Kasumi-1 (cell line): ENCODE measurements at regions not wholly inside any gene's neighbourhood (a gene's known extent, or its start where the extent isn't known, plus 50 kb on each side); places are given as distances from the start of the nearest gene placed in this dataset.
A peak's percentile ranks its signal among the peaks of the same experiment; 100 is the strongest.
"Not testable (repeated sequence)": the region's sequence is repeated elsewhere in the genome, so short reads cannot be mapped to it uniquely, and the experiment has no call there.

ENCODE experiments used
- DNase-seq, 2 experiments: peaks; one replicate each; lab custom pipeline; 2025; lab: John Stamatoyannopoulos, UW

DNA sequence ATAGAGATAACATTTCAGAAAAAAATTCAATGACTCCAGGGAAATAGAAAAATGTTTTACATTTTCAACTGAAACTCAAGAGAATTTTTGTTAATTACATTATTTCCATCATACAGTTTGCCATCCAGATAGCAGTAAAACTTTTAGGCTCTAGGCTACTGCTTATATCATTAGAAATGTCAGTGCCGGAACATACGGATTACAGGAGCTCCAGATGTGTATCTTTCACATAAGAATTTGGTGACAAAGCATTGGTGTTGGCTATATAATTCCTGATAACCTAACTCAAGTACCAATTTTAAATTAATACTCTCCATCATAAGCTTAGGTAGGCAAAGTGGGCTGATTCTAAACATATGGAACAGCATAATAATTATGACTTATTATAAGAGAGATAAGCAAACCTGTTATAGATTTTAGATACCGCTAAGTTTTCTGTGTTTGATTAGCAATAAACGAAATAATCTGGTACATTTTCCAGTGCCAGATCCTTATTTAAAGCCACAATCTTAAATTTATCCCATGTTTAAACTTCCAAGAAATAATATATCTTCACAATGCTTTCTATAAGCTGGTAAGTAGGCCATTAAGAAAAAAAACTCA, 637.9 kb downstream of the NXPH1 start:
- no peak for DNase-seq

DNA sequence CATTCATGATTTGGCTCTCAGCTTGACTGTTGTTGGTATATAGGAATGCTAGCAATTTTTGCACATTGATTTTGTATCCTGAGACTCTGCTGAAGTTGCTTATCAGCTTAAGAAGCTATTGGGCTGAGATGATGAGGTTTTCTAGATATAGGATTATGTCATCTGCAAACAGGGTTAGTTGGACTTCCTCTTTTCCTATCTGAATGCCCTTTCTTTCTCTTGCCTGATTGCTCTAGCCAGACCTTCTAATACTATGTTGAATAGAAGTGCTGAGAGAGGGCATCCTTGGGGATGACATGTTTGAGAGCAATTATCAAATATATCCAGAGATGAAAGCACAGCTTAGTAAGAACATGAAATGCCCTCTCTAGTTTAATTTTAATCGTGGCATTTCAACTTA, 642.4 kb downstream of the NXPH1 start:
- DNase-seq: peak in 1 of 2 experiments; percentile 3

DNA sequence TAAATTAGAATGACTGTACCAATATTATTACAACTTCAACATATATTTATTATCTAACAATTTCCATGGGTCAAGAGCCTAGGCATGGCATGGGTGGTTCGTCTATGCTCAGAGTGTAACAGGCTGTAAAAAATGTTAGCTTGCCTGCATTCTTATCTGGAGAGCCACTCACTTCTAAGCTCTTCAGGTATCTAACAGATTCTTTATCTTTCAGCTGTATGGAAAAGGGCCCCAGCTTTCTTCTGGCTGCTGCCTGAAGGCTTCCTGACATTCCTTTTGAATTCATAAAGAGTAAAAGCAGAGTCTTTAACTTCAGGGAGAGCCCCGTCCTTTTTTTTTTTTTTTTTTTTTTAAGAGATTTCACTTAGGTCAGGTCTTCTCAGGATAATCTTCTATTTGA, 648.8 kb downstream of the NXPH1 start:
- no peak for DNase-seq

DNA sequence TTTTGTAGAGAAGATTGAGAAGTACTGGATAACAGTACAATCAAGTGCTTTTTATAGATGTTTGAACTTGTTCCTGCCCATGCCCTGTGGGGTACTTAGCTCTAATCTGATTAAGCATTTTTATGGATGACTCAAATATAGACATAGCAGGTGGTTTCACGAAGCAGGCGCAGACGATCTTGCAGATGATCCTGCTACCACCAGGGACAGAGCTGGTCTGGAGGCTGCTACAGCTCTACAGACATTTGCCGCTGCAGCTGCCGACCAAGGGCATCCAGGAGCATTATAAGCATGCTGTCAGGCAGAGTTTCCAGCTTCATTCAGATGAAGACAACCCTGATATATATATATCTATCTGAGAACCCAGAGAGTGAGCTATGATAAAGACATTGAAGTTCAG, 650.4 kb downstream of the NXPH1 start:
- no peak for DNase-seq

DNA sequence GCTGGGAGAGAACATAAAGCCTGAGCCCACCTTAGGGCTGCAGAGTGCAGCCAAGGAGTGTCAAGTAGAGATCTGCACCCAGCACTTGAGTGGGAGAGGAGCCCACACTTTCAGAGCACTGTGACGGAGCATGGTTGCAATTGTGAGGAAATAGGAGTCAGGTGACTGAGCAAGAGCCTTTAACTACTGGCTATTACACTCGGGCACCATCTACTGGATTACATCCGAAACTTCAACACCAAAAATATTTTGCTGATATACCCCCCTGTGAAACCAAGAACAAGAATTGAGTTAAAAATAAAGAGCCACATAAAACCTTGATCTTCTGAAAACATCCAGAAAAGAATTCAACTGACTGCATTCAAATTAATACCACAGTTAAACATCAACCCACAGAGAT, 657.9 kb downstream of the NXPH1 start:
- no peak for DNase-seq

DNA sequence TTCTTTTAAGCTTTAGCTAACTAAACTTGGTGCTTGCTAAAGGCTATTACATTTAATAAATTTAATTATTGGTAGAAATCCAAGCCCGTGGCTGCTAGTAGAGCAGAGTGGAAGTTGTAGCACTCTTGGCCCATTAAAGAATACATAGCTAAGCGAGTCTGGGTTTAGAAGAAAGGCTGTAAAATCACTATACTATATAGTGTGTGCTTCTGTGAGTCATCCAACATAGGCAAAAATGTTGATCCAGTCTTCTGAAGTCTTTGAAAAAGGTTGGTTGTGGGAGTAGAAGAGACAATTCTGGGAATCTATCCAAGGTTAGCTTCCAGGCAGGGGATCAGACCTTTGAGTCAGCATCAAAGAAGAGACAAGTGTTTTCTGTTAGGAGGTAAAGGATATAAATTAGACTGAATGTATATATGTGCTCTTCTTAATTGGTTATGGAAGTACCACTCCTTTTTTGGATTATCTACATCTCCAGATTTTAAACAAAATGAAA, 664.2 kb downstream of the NXPH1 start:
- no peak for DNase-seq

DNA sequence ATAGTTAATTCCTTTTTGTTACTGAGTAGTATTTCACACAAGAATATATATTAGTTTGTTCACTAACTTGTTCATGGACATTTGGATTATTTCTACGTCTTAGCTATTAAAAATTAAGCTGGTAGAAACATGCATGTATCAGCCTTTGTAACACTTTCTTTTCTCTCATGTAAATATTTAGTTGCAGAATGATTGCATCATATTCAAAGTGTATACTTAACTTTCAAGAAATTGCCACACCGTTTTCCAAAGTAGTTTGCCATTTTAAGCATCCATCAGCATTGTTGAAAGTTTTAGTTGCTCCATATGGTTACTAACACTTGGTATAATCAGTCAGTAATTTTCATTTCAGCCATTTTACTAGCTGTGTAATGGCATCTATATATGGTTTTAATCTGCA, 666.9 kb downstream of the NXPH1 start:
- no peak for DNase-seq

DNA sequence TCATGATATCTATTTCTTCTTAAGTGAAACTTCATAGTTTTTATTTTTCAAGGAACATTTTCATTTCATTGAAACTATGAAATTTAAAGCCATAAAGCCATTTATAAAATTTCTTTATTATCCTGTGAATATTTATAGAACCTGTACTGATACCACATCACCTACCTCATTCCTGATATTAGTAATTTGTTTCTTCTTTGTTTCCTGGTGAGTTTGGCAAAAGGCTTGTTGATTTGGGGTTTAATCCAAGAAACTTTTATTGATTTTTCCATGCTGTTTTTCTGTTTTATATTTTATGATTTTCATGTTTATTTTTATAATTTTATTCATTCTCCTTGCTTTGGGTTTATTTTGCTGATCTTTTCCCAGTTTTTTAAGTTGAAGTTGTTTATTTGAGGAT, 669.4 kb downstream of the NXPH1 start:
- no peak for DNase-seq

DNA sequence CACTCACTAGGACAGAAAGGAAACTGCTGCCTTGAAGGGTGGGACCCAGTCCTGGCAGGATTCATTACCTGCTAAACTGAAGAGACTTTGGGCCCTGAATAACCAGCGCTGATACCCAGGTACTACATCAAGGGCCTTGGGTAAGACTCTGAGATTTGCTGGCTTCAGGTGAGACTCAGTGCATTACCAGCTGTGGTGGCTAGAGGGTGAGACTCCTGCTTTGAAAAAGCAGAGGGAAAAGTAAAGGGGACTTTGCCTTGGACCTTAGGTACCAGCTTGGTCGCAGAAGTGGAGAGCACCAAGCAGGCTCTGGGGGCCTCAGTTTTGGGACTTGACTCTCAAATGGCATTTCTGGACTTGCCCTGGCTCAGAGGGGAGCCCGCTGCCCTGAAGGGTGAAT, 673.3 kb downstream of the NXPH1 start:
- no peak for DNase-seq

DNA sequence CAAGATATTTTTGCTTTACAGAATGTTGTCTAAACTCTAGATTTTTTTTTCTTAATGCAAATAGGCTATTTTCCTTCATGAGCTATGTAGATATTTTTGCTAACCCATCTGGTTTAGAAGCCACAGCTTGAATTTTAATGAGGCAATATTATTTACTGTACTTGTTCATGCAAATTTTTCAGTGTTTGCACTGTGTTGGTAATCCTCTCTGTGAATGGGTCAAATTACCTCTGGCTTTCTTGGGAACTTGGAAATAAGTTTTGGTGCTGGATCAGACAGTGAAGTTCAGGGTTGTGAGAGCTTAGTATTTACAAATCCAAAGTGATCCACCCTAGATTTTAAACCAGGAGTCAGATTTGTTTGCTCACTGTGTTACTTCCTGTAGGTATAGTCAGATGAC, 686.9 kb downstream of the NXPH1 start:
- no peak for DNase-seq

DNA sequence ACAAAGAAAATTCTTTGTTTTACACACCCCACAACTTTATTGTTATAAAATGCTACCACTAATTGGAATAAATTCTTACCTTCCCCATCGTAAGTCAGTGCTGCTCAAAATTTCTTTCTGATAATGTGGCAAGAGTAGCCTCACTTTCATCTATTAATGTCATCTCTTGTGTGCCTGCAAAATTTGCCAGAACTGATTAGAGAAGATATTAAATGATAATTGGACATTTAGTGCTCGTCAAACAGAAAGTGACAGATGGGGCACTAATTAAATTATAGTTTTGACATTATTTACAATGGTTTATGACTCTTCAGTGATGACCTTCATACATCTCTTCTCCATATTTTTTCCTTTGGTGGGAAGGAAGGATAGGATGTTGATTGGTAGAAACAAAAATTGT, 690.9 kb downstream of the NXPH1 start:
- DNase-seq: no peak

DNA sequence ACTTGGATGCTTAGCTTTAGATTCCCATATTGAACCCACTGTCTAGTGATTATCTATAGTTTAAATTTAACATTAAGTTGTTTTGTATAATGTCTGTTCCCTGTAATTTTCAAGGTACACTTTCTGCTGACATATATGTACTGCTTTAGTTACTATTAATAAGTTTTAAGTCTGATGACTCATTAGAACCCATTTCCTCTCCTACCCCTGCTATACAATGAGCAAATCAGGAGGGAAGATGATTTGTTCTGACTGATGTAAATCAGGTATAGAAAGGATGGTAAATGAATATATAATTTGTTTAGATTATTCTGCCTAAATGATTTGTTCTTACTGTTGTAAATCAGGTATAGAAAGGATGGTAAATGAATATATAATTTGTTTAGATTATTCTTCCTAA, 691.8 kb downstream of the NXPH1 start:
- DNase-seq: no peak

DNA sequence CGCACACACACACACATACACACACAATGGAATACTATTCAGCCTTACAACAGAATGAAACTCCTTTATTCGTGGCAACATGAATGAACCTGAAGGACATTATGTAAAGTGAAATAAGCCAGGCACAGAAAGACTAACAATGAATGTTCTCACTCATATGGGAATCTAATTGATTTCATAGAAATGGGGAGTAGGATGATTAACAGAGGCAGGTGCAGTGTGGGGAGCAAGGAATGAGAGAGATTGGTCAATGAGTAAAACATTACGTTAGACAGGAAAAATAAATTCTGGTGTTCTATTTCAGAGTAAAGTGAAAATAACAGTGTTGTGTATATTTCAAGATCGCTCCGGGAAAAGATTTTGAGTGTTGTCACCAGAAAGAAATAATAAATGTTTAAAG, 694.5 kb downstream of the NXPH1 start:
- no peak for DNase-seq

DNA sequence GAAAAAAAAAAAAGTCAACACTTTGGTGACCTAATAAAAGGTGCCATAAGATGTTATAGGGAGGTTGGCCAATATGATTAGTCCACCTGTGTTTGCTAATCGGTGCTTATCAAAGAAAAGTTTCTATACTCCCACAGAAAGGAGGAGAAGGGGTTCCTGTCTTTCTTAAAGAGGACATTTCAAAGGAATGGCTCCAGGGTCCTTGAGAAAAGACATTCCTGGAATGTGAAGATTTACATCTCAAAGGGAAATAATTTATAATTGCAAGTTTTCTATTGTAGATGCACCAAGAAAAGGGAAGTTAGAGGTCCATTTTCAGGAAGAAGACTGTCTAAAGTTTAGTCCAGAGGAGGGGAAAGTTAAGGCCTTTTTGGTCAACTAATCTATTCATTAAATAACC, 715.3 kb downstream of the NXPH1 start:
- DNase-seq: no peak

DNA sequence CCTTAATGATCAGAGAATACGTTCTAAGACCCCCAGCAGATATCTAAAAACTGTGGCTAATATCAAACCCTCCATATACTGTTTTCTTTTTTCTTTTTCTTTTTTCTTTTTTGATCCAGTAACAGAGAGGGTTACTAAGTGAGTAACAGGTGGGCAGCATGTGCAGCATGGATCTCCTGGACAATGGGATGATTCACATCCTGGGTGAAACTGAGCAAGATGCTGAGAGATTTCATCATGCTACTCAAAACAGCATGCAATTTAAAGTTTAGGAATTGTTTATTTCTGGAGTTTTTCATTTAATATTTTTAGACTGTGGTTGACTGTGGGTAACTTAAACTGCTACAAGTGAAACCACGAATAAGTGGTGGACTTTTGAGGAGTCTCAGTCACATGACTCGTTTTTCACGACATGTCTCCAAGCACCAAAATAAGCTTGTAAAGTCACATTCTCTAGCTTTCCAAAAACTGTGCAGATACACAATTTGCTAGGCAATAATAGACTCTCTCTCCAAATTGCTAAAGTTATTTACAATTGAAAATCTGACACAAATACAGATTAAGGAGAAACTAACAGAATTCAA, 716.2 kb downstream of the NXPH1 start:
- no peak for DNase-seq

DNA sequence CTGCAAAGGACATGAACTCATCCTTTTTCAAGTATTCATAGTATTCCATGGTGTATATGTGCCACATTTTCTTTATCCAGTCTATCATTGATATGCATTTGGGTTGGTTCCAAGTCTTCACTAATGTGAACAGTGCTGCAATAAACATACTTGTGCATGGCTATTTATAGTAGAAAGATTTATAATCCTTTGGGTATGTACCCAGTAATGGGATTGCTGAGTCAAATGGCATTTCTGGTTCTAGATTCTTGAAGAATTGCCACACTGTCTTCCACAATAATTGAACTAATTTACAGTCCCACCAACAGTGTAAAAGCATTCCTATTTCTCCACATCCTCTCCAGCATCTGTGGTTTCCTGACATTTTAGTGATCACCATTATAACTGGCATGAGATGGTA, 730.3 kb downstream of the NXPH1 start:
- not testable (repeated sequence) for DNase-seq

DNA sequence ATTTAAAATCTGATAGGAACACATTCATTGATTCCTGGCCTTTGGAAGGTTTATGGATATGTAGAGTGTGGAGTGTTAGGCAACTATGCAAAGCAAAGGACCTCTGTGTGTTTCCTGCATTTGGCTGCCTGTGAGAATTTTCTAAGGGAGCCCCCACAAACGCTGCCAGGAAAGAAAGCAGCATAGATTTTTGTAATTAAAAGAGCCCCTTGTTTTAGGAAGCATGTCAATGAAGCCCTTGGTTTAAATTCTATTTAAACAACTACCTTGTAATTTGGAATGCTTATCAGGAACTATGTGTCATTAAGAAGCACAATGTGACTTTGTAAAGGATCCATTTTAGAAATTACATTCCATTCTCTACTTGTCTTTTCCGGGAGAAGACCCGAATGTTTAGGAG, 742.5 kb downstream of the NXPH1 start:
- DNase-seq: no peak

DNA sequence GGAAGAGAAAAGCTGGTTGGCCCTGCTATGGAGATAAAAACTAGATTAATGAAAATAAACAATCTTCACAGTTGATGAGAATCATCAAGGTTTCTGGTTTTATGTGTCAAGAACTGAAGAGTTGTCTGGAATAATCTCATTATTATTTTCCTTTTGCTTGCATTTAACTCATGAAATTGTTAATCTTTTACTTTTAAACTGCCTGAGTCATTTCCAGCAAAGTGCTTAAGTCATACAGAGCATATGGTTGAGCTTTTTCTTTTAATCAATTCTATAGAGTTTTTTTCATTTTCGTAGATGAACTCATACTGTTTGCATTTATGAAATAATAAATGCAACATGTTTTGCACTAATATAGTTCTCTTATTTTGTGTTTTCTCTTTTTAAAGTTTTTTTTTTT, 747.9 kb downstream of the NXPH1 start:
- no peak for DNase-seq

DNA sequence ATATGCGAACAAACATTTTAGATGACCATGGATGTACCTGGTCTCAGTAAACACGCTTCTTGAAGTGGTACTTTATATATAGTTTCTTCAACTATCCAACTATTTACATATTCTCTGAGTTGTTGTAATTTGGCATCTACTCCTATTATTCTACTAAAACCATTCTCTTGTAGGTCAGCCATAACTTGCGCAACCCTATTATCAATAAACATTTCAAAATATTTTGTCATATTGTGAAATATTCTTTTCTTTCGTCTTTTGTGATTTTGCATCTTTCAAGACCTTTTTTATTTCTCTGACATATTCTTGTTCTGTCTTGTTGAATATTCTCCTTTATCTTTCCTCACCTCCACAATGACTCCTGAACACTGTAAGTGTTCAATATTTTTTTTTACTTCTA, 753.3 kb downstream of the NXPH1 start:
- DNase-seq: no peak

DNA sequence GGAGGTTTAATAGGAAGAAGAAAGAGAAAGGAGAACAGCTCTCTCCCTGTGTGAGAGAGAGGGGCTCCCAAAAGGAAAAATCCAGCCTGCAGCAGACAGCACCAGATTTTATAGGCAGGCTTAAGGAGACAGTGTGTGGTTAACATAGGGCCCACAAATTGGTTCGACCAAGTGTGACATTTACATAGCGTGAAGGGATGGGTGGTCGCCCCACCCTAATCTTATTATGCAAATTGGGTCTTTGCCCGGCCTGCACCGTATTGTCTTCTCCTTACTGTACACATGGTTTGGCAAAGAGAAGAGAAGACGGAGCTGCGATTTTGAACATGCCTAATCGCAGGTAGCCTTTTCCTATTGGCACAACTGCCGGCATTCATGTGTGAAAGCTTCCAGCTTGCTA, 756.3 kb downstream of the NXPH1 start:
- DNase-seq: no peak

DNA sequence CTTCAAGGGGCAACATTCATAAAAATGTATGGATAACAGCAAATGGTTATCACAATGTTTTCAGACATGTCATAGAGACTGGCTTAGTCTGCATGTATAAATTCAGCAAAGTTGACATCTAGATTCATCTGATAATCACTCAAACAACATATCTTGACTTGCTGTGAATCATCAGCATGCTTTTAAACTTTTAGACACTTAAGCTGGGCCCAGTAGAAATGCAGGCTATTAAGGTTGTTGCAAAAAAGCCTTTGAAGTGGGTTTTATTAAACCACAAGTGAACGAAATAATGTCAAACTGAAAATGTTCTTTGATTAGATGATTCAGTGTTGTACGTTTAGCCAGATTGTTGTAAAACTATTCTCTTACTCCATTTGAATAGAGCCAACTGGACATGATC, 759.6 kb downstream of the NXPH1 start:
- DNase-seq: no peak

DNA sequence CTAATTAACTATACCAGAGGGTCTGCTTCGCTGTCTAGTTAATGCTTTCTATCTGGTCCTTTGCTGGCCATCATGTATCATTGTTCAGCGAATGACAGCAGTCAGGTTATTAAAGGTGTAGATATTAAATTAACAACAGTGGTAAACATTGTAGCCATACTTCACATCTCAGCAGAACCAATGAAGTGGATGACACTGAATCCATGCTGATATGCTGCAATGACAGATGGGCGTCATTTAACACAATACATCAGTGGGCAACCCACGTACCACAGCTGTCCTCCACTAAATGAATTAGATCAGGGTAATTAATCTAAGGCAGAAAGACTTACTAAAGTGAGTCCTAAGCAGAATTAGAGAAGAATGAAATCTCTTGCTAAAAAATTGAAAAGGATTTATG, 767.2 kb downstream of the NXPH1 start:
- DNase-seq: no peak

DNA sequence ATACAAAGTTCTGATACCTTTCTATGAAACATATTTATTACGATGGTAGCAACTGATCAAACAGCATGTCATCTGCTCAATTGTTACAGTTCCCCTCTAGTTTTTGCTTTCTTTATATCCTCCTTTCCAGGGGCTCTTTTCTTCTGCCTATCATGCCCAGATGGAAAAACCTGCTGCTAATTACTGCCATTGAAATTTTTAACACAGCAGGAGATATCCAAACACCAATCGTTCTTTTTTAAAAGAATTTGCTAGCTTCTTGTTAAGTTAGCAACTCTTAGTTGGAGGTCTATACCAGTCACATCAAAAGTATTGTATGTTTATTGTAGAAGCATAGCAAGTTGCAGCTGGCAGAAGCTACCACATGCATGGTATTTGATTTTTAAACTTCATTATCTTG, 768.5 kb downstream of the NXPH1 start:
- no peak for DNase-seq

DNA sequence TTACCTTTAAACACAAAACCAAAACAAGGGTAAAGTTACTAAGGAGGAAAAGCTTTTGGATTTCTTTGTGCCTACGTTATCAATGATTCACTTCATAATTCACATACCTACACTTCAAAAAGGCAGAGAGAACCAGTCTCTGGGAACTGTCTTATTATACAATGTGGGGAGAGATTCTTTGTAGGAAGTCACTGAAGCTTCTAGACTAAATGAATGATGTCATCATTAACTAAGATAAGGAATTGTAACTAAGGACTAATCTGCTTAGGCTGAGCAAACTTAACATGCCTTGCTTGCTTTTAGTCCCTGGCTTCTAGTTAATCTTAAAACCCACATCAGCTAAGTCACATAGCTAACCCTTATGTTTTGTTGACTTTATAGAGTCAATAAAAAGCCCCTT, 771.2 kb downstream of the NXPH1 start:
- DNase-seq: no peak
